ENCODE measurements at regions not wholly inside any gene's neighbourhood (a gene's known extent, or its start where the extent isn't known, plus 50 kb on each side); places are given as distances from the start of the nearest gene placed in this dataset.

GRCh38 chr6:139973669-139974344 is 599.4 kb upstream of the CITED2 start (continued):
- TF ChIP-seq ZSCAN32 (CRISPR knock-in tag; IDR thresholded peaks at IDR 0.05) (no peak), U2AF2 (optimal IDR thresholded peaks at IDR 0.05; ENCODE audit: low read depth, low read length) (no peak)

GRCh38 chr6:139972116-139972515 is 597.7 kb upstream of the CITED2 start:
- Histone ChIP-seq H3K36me3 (ENCODE audit: control insufficient read depth, insufficient read depth, low read length) (no peaks in the 10 kb centered on the region), H3K4me1 (replicated peaks in 1 of 2; ENCODE audit: control insufficient read depth in 2 of 2, insufficient read depth in 2 of 2, low read length in 2 of 2) (peaks cover 0 to 5% of the 10 kb centered on the region in 2 experiments; a peak in 2 of 5 replicates), H3K27ac (ENCODE audit: extremely low read depth, low read depth, low read length) (no peak overlapping the region), H4K20me1 (replicated peaks; ENCODE audit: control insufficient read depth, insufficient read depth, low read length) (no peaks in the 10 kb centered on the region), H3K9me3 (replicated peaks; ENCODE audit: control insufficient read depth, insufficient read depth, low read depth, low read length) (no peaks in the 10 kb centered on the region), H2AFZ (ENCODE audit: low read depth, low read length) (no peak overlapping the region), H3K27me3 (ENCODE audit: control insufficient read depth in 2 of 2, insufficient read depth in 2 of 2, low read length in 2 of 2) (no peaks in the 10 kb centered on the region), H3K4me3 (no peak overlapping the region), H3K9ac (ENCODE audit: insufficient read depth in 1 of 2, low read depth in 2 of 2, low read length in 2 of 2) (no peak overlapping the region), H3K9me1 (ENCODE audit: control insufficient read depth, insufficient read depth, low read length) (no peaks in the 10 kb centered on the region), H3K4me2 (ENCODE audit: insufficient read depth, low read length) (no peak overlapping the region), H3K79me2 (ENCODE audit: control insufficient read depth, insufficient read depth, low read length) (no peaks in the 10 kb centered on the region)
- intact Hi-C loops (cut with micrococcal nuclease) (loop anchor here (5.0 kb wide), 1 partner anchor 35 kb away; no protein-coding TSS in a partner anchor), in situ Hi-C loops (cut with MboI) (no loop called here)
- no peak for FAIRE-seq
- ChIA-PET POLR2A (no interaction called here), CTCF (ENCODE audit: low intra/inter-chr PET ratio) (no interaction called here)
- WGBS (ENCODE audit: insufficient coverage, low coverage, missing lambda C conversion rate) = 65% methylated on average over 2 of the region's 2 CpGs
- DNase-seq (ENCODE audit: extremely low read depth in 1 of 4, low spot score in 3 of 4) = no peak
- no TSS peak for BruUV-seq (replicated peaks)
- ATAC-seq = no peak
- TF ChIP-seq THRB (CRISPR knock-in tag; conservative IDR thresholded peaks at IDR 0.05) (no peak), BCOR (IDR thresholded peaks at IDR 0.05) (no peak), HNRNPUL1 (IDR thresholded peaks at IDR 0.05; ENCODE audit: low read length) (no peak), CEBPZ (IDR thresholded peaks at IDR 0.05; ENCODE audit: borderline replicate concordance, low read depth, low read length) (no peak), ZBTB7A (IDR thresholded peaks at IDR 0.05; ENCODE audit: borderline replicate concordance, control insufficient read depth, low read depth, low read length) (no peak), ZNF57 (CRISPR knock-in tag; IDR thresholded peaks at IDR 0.05) (no peak), RREB1 (CRISPR knock-in tag; IDR thresholded peaks at IDR 0.05) (no peak), WHSC1 (IDR thresholded peaks at IDR 0.05; ENCODE audit: low read length) (no peak), SMAD4 (CRISPR knock-in tag; conservative IDR thresholded peaks at IDR 0.05) (no peak)

All from K562 (cell line).